GM21367 (cell line): ENCODE measurements at regions not wholly inside any gene's neighbourhood (a gene's known extent, or its start where the extent isn't known, plus 50 kb on each side); places are given as distances from the start of the nearest gene placed in this dataset.
"Not testable (repeated sequence)": the region's sequence is repeated elsewhere in the genome, so short reads cannot be mapped to it uniquely, and the experiment has no call there.

Experiments used
- ATAC-seq: cut with Tn5 transposase; IDR thresholded peaks from one replicate; pipeline ENCODE4 v1.9.1; 2021; ENCODE audit not compliant: unreplicated experiment

GRCh38 chr6:27593200-27593818, 120.4 kb upstream of the ZNF184 start:
- ATAC-seq = no peak

GRCh38 chr6:27592481-27593199, 119.7 kb upstream of the ZNF184 start:
- ATAC-seq = peak; percentile 72

DNA sequence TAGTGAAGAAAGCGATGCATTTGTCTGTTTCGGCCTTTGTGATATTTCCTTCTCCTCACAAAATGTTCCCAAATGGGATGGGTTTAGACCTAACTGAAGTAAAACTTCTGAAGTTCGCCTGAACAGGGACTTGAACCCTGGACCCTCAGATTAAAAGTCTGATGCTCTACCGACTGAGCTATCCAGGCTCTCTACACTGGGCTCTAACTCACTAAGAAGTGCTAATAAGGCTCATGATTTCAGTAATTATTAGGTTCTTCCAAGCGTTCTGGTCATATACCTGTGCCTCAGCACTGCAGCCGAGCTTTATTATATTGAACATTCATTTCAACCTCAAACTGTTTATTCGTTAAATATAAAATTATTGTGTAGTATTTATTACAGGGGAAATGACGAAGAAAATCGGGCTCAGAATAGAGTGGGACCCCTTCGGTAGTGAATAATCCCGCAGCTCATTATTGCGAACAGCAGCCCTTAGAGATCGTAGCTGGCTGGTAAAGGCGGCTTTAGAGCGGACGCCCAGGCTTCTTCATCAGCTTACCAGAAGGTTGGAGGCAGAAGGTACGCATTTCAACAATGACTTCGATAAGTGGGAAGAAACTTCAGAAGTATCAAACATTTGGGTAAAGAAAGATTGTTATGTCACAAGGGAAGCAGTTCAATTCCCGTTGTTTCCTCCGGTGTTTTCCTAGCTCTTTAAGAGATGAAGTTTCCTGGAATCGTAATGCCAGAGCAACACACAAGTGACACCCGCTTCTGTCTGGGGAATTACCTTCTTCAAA, 119.0 kb upstream of the ZNF184 start:
- no peak for ATAC-seq

DNA sequence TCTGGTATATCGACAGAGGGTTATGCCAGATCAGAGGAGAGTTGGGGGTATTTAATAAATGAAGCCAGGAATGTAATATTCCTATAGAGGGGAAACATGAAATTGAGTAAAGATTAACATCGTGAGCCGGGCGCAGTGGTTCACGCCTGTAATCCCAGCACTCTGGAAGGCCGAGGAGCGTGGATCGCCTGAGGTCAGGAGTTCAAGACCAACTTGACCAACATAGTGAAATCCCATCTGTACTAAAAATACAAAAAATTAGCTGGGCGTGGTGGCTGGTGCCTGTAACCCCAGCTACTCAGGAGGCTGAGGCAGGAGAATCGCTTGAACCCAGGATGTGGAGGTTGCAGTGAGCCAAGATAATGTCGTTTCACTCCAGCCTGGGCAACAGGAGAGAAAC, 112.4 kb upstream of the ZNF184 start:
- ATAC-seq = not testable (repeated sequence)

GRCh38 chr6:27584326-27584725, 111.4 kb upstream of the ZNF184 start:
- ATAC-seq = no peak

DNA sequence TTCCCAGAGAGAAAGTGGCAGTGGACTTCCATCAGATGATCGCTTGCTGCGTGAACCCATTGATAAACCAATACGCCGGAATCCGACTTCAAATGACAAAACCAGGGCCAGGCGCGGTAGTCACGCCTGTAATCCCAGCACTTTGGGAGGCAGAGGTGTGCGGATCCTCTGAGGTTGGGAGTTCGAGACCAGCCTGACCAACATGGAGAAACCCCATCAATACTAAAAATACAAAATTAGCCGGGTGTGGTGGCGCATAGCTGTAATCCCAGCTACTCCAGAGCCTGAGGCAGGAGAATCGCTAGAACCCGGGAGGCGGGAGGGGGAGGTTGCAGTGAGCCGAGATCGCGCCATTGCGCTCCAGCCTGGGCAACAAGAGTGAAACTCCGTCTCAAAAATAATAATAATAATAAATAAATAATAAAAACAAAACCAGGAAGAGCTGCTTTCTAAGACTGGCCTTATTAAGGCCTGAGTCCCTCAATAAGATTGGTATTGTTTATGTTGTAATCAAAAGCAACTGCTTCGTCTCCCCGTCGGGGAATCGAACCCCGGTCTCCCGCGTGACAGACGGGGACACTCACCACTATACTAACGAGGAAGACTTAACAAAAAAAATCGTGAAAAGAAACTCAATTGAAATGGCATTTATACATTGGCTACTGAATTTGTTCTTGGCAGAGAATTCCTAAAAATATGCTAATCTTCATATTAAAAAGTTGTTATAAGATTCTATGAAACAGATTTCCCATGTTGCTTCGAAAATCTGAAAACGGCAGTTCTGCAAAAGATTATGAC, 110.2 kb upstream of the ZNF184 start:
- ATAC-seq = no peak

- no peak for ATAC-seq
Observed at GRCh38 chr6:27579973-27580372, 107.1 kb upstream of the ZNF184 start.

DNA sequence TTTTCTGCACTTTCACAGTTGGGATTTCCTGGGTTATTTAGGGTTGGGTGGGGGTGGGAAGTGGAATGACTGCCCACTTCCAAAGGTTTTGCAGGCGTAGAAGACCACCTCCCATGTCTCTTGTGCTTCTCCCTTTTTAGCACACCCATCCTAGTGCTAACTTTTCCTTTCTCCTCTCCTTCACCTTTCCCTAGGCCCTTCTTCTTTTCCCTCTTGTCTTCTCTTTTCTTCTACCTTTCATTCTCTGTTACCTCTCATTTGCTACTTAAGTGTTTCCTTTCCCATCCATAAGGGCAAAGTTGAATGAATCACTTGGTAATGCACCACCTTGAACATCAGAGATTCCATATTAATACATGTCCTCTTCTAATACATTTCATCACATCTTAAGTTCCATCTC, 105.0 kb upstream of the ZNF184 start:
- ATAC-seq = no peak

DNA sequence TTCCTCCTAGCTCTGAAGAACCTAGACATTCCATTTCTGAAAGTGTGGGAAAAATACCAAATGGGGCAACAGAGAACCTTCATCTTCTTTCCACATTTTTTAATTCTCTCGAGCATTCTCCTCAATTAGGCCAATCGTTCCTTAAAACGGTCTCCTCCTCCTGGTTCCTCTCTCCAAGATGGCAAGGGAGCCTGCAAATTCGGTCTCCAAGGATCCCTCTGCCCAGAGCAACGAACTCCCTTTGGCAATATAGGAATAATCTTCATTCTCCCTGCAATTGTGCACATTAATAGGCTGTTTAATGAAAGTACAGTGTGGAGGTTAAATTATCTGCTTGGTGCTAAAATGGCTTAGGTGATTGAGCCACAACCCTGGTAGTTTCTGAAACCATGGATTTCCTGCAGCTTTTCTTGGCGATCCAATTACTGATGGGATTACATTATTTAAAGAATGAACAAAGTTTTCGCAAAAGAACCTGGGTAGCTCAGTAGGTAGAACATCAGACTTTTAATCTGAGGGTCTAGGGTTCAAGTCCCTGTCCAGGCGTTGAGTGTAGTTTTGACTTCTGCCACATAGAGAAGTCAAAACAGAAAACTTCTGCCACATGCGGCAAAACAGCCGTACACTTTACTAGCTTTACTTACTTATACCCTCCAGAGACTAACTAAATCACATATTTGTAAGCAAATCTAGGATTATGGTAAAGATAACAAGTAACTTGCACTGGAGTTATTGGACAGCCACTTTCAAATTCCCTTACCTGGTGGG, 102.9 kb upstream of the ZNF184 start:
- no peak for ATAC-seq

- ATAC-seq = no peak
Observed at GRCh38 chr6:27568226-27568897, 95.5 kb upstream of the ZNF184 start.

- no peak for ATAC-seq
Observed at GRCh38 chr6:27565839-27566779, 93.2 kb upstream of the ZNF184 start.

- no peak for ATAC-seq
Observed at GRCh38 chr6:27562027-27562410, 89.1 kb upstream of the ZNF184 start.

- ATAC-seq = no peak
Observed at GRCh38 chr6:27558028-27558724, 85.3 kb upstream of the ZNF184 start.

DNA sequence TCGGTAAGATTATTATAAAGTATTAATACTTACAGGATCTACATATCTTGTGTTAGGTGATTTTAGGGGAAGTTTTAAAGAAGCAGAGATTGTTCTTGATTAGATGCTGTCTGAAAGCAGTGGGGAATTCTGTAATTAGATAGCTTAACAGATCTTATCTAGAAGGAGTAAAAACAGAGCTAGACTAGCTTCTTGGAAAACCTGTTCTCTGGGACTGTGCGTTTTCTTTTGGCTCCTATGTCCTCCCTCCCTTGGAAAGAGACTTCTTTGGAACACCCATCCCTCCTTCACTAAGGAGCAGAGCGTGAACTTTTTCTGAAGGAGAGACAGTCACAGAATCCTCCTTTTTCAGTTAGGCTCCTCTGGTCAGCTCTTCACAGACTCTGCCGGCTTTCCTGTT, 83.5 kb upstream of the ZNF184 start:
- no peak for ATAC-seq

DNA sequence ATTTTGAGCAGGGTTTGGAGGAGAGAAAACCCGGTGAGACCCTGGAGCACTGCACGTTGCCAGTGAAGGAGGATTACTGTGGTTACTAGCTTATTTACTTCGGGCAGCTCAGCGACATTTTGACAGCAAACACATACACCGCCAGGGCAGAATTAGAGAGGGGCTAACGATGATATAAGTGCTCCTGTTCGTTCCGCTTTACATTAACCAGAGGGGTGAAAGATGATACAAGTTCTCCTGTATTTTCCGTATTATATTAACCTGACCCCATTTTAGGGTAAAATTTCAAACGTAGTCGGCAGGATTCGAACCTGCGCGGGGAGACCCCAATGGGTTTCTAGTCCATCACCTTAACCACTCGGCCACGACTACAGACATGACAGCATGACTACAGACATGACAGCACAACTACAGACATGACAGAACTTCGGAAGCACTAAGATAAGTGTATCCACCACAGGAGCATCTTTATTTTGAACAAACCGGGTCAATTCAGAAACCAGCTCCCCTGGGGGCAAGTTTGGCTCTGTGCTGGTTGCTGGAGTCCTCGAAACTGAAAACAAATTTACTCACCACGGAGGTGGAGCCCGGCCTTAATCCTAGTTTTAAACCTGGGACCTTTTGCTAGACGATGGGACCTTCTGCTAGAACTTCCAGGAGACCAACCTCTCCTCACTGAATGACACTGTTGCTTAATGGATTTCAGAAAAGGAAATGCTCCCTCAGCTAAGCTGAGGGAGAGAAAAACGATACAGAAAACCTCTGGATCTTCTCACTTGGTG, 80.4 kb upstream of the ZNF184 start:
- ATAC-seq = no peak

DNA sequence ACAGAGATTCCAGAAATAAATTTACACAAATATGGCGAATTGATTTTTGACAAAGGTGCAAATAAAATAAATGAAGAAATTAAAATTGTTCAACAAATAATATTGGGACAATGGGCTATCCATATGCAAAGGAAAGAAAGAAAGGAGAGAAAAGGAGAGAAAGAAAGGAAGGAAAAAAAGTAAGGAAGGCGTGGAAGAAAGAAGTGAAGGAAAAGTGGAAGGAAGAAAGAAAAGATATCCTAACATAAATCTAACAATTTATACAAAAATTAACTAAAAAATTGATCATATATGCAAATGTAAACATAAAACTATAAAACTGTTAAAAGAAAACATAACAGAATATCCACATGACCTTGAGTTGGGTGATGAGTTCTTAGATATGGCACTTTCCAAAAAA, 78.7 kb upstream of the ZNF184 start:
- ATAC-seq = no peak

- no peak for ATAC-seq
Observed at GRCh38 chr6:27550692-27551091, 77.8 kb upstream of the ZNF184 start.

GRCh38 chr6:27549241-27549598, 76.3 kb upstream of the ZNF184 start:
- not testable (repeated sequence) for ATAC-seq
